PC-9 (cell line): ENCODE measurements at regions not wholly inside any gene's neighbourhood (a gene's known extent, or its start where the extent isn't known, plus 50 kb on each side); places are given as distances from the start of the nearest gene placed in this dataset.

Source experiments
- CTCF ChIP-seq: fragments of 200-600 bp; sonication (generic); conservative IDR thresholded peaks from 2 replicates; pipeline ENCODE4 v1.6.1; 2017; ENCODE audit warnings: mixed run types, antibody characterized with exemption, mild to moderate bottlenecking, moderate library complexity
- EZH2 ChIP-seq: fragments of 200-600 bp; sonication (generic); IDR thresholded peaks from 2 replicates; pipeline ENCODE4 v1.8.0; 2017; ENCODE audit warnings: antibody characterized with exemption, low read depth

- TF ChIP-seq CTCF (no peak), EZH2 (no peak)
Observed at GRCh38 chr3:64308931-64309330, 83.7 kb upstream of the PRICKLE2 start.
